ENCODE measurements at regions not wholly inside any gene's neighbourhood (a gene's known extent, or its start where the extent isn't known, plus 50 kb on each side); places are given as distances from the start of the nearest gene placed in this dataset.

DNA sequence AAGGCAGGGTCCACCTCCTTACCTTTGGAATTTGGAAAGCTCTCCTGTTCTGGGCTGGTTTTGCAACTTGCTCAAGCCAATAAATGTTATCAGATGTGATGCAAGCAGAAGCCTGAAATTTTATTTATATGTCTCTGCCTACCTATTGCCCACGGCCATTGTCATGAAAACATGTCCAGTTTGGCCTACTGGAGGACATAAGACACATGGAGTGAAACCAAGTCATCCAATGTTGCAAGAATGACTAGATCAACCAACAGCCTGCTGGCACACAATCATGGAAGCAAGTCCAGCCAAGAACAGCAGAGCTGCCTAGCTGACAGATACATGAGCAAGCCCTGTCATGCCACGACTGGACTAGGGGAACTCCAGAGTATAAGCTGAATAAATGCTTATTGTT lies 56.7 kb upstream of the IRAK1BP1 start:
- DNase-seq: no peak
- CTCF ChIA-PET: interaction anchor here (0.8 to 2.0 kb wide), 8 partner anchors 14 to 1190 kb away, joined by 3 to 10 read pairs (median 3); no protein-coding TSS in a partner anchor

More for the DNA sequence above, 56.7 kb upstream of the IRAK1BP1 start:
- no peak for TF ChIP-seq NFIC (IDR thresholded peaks at IDR 0.05; ENCODE audit: borderline replicate concordance)
- no peak for TF ChIP-seq JUND (IDR thresholded peaks at IDR 0.05)
- Histone ChIP-seq H3K9ac (no peak overlapping the region), H3K9me2 (no peaks in the 10 kb centered on the region), H3K4me2 (no peak overlapping the region), H4K20me1 (ENCODE audit: insufficient read depth) (no peaks in the 10 kb centered on the region), H3K4me3 (ENCODE audit: low read depth in 2 of 2, low read length in 1 of 2) (no peak overlapping the region), H3K27me3 (ENCODE audit: insufficient read depth) (no peaks in the 10 kb centered on the region; the same call in 1 of the 2 replicates), H3K4me1 (ENCODE audit: control insufficient read depth in 1 of 2, insufficient read depth in 2 of 2, low read depth in 1 of 2, low read length in 1 of 2) (no peaks in the 10 kb centered on the region), H3F3A (replicated peaks; ENCODE audit: insufficient read depth) (no peaks in the 10 kb centered on the region), H3K79me2 (ENCODE audit: insufficient read depth) (no peaks in the 10 kb centered on the region), H3K36me3 (replicated peaks in 1 of 2; ENCODE audit: control insufficient read depth in 1 of 2, insufficient read depth in 2 of 2, low read length in 1 of 2) (no peaks in the 10 kb centered on the region), H3K27ac (ENCODE audit: low read depth in 2 of 2, low read length in 1 of 2) (no peak overlapping the region), H2AFZ (ENCODE audit: low read depth) (no peak overlapping the region), H3K9me3 (no peaks in the 10 kb centered on the region)
- WGBS (ENCODE audit: low lambda C conversion rate): 0% methylated on average over 2 of the region's 2 CpGs
- POLR2A ChIA-PET: no interaction called here
